WTC11 (cell line): ENCODE measurements at regions not wholly inside any gene's neighbourhood (a gene's known extent, or its start where the extent isn't known, plus 50 kb on each side); places are given as distances from the start of the nearest gene placed in this dataset.

Experiments
- ATAC-seq: fragments of 200-7000 bp; cut with Tn5 transposase; 2 replicates; pipeline ENCODE4 v1.10.0; 2021; ENCODE audit warnings: mild to moderate bottlenecking, moderate library complexity
- CTCF ChIA-PET: fragments of 300-600 bp; sonication (Branson Sonifier 250); formaldehyde crosslinking; loops from one replicate; lab custom pipeline; 2021; ENCODE audit warnings: antibody characterized with exemption; lab: Charles Lee
- POLR2A ChIA-PET: fragments of 350-600 bp; sonication (Branson Sonifier 250); formaldehyde crosslinking; loops from one replicate; lab custom pipeline; 2021; ENCODE audit warnings: antibody characterized with exemption; lab: Charles Lee
- DNase-seq: peaks from one replicate; pipeline ENCODE4 v3.0.0; 2021; ENCODE audit warnings: low spot score
- H3K27ac Mint-ChIP-seq: 2 replicates; pipeline ENCODE4 v1.8.0; 2021; ENCODE audit warnings: mixed read lengths
- H3K27me3 Mint-ChIP-seq: 2 replicates; pipeline ENCODE4 v1.8.0; 2021; ENCODE audit warnings: low read depth, mild to moderate bottlenecking, moderate library complexity, mixed read lengths
- H3K36me3 Mint-ChIP-seq: 2 replicates; pipeline ENCODE4 v1.8.0; 2021; ENCODE audit warnings: mixed read lengths
- H3K4me1 Mint-ChIP-seq: 2 replicates; pipeline ENCODE4 v1.8.0; 2022; ENCODE audit warnings: mixed read lengths
- H3K4me3 Mint-ChIP-seq: 2 replicates; pipeline ENCODE4 v1.8.0; 2021; ENCODE audit warnings: mild to moderate bottlenecking, moderate library complexity, mixed read lengths
- H3K9me3 Mint-ChIP-seq: 2 replicates; pipeline ENCODE4 v1.8.0; 2021; ENCODE audit warnings: mixed read lengths
- ARID4B ChIP-seq: sonication (generic); formaldehyde crosslinking; IDR thresholded peaks from 2 replicates; pipeline ENCODE4 v1.8.0; 2023; ENCODE audit warnings: missing genetic modification reagents, mild to moderate bottlenecking, borderline replicate concordance
- ATF3 ChIP-seq: sonication (generic); formaldehyde crosslinking; conservative IDR thresholded peaks from 2 replicates; pipeline ENCODE4 v1.8.1; 2022; ENCODE audit warnings: mild to moderate bottlenecking, missing genetic modification reagents
- ETV6 ChIP-seq: sonication (generic); formaldehyde crosslinking; IDR thresholded peaks from 2 replicates; pipeline ENCODE4 v1.8.1; 2022; ENCODE audit warnings: mild to moderate bottlenecking, missing genetic modification reagents
- FOXJ3 ChIP-seq: sonication (generic); formaldehyde crosslinking; IDR thresholded peaks from 2 replicates; pipeline ENCODE4 v1.9.0; 2021; ENCODE audit warnings: missing genetic modification reagents, mild to moderate bottlenecking, borderline replicate concordance
- GABPB1 ChIP-seq: sonication (generic); formaldehyde crosslinking; IDR thresholded peaks from 2 replicates; pipeline ENCODE4 v1.8.1; 2023; ENCODE audit warnings: mild to moderate bottlenecking, missing genetic modification reagents
- GRHL2 ChIP-seq: fragments of 250-450 bp; sonication (Bioruptor Pico); IDR thresholded peaks from 2 replicates; pipeline ENCODE4 v1.8.0; 2022; ENCODE audit warnings: mild to moderate bottlenecking, moderate library complexity; ENCODE audit not compliant: insufficient replicate concordance, severe bottlenecking
- GTF2I ChIP-seq: fragments of 250-450 bp; sonication (Bioruptor Pico); conservative IDR thresholded peaks from 2 replicates; pipeline ENCODE4 v1.4.0; 2021; ENCODE audit warnings: mild to moderate bottlenecking
- HMGXB4 ChIP-seq: sonication (generic); formaldehyde crosslinking; IDR thresholded peaks from 2 replicates; pipeline ENCODE4 v1.8.1; 2023; ENCODE audit warnings: mild to moderate bottlenecking, moderate library complexity, missing genetic modification reagents
- IRF2 ChIP-seq: sonication (generic); formaldehyde crosslinking; IDR thresholded peaks from 2 replicates; pipeline ENCODE4 v1.8.0; 2022; ENCODE audit warnings: low read depth, missing genetic modification reagents, borderline replicate concordance
- JAZF1 ChIP-seq: fragments of 250-450 bp; sonication (Bioruptor Pico); IDR thresholded peaks from 2 replicates; pipeline ENCODE4 v1.9.0; 2021; ENCODE audit warnings: moderate library complexity, mild to moderate bottlenecking, inconsistent platforms
- JUN ChIP-seq: sonication (generic); formaldehyde crosslinking; IDR thresholded peaks from 2 replicates; pipeline ENCODE4 v1.8.0; 2023; ENCODE audit warnings: mild to moderate bottlenecking, missing genetic modification reagents
- MYBL2 ChIP-seq: sonication (generic); formaldehyde crosslinking; IDR thresholded peaks from 2 replicates; pipeline ENCODE4 v1.8.1; 2023; ENCODE audit warnings: mild to moderate bottlenecking, moderate library complexity, missing genetic modification reagents
- OVOL2 ChIP-seq: fragments of 250-450 bp; sonication (Bioruptor Pico); IDR thresholded peaks from 2 replicates; pipeline ENCODE4 v1.9.0; 2021; ENCODE audit warnings: mild to moderate bottlenecking, borderline replicate concordance
- RELA ChIP-seq: sonication (generic); formaldehyde crosslinking; IDR thresholded peaks from 2 replicates; pipeline ENCODE4 v1.8.1; 2022; ENCODE audit warnings: missing genetic modification reagents, mild to moderate bottlenecking, borderline replicate concordance
- TCF7 ChIP-seq: sonication (generic); formaldehyde crosslinking; IDR thresholded peaks from 2 replicates; pipeline ENCODE4 v1.8.0; 2022; ENCODE audit warnings: mild to moderate bottlenecking, low read depth, missing genetic modification reagents, moderate library complexity
- ZMAT4 ChIP-seq: fragments of 250-450 bp; sonication (Bioruptor Pico); IDR thresholded peaks from 2 replicates; pipeline ENCODE4 v1.9.0; 2021; ENCODE audit warnings: mild to moderate bottlenecking
- ZNF263 ChIP-seq: sonication (generic); formaldehyde crosslinking; IDR thresholded peaks from 2 replicates; pipeline ENCODE4 v1.8.1; 2022; ENCODE audit warnings: low read depth, mild to moderate bottlenecking, moderate library complexity, missing genetic modification reagents
- ZNF423 ChIP-seq: fragments of 250-450 bp; sonication (Bioruptor Pico); IDR thresholded peaks from 2 replicates; pipeline ENCODE4 v2.1.2; 2022; ENCODE audit warnings: mild to moderate bottlenecking, moderate library complexity
- ZSCAN18 ChIP-seq: fragments of 250-450 bp; sonication (Bioruptor Pico); IDR thresholded peaks from 2 replicates; pipeline ENCODE4 v2.1.2; 2022; ENCODE audit warnings: mild to moderate bottlenecking, moderate library complexity

GRCh38 chr7:41875513-41875912, 172.6 kb upstream of the INHBA start:
- Mint-ChIP-seq H3K27ac (no peak overlapping the region), H3K4me1 (peaks cover 21% of the 10 kb centered on the region), H3K9me3 (peaks cover 11% of the 10 kb centered on the region), H3K36me3 (no peaks in the 10 kb centered on the region), H3K4me3 (no peak overlapping the region), H3K27me3 (peaks cover 3% of the 10 kb centered on the region; the same call in 1 of the 2 replicates)
- CTCF ChIA-PET, result no interaction called here
- POLR2A ChIA-PET, result no interaction called here
- no peak for DNase-seq
- no peak for ATAC-seq
- TF ChIP-seq ATF3 (CRISPR knock-in tag), result no peak
- no peak for TF ChIP-seq ARID4B (CRISPR knock-in tag)
- no peak for TF ChIP-seq MYBL2 (CRISPR knock-in tag)
- no peak for TF ChIP-seq OVOL2
- TF ChIP-seq ZMAT4 (CRISPR knock-in tag), result no peak
- TF ChIP-seq ZNF263 (CRISPR knock-in tag), result no peak
- TF ChIP-seq TCF7 (CRISPR knock-in tag), result no peak
- no peak for TF ChIP-seq GRHL2 (CRISPR knock-in tag)
- no peak for TF ChIP-seq ZSCAN18
- no peak for TF ChIP-seq FOXJ3 (CRISPR knock-in tag)
- no peak for TF ChIP-seq GABPB1
- TF ChIP-seq RELA (CRISPR knock-in tag), result no peak

- TF ChIP-seq ETV6 (CRISPR knock-in tag) (no peak), HMGXB4 (CRISPR knock-in tag) (no peak), ZNF423 (CRISPR knock-in tag) (no peak), JAZF1 (CRISPR knock-in tag) (no peak), GTF2I (no peak), OVOL2 (no peak), IRF2 (CRISPR knock-in tag) (no peak), JUN (CRISPR knock-in tag) (no peak)
- ChIA-PET CTCF (interaction anchor here (1.5 to 1.7 kb wide), 2 partner anchors 18 to 102 kb away, joined by 3 to 6 read pairs; no protein-coding TSS in a partner anchor), POLR2A (no interaction called here)
- Mint-ChIP-seq H3K27me3 (peaks cover 3% of the 10 kb centered on the region; the same call in 1 of the 2 replicates), H3K36me3 (no peaks in the 10 kb centered on the region), H3K9me3 (peaks cover 10% of the 10 kb centered on the region), H3K4me1 (peaks cover 21% of the 10 kb centered on the region), H3K27ac (no peak overlapping the region), H3K4me3 (no peak overlapping the region)
- DNase-seq (no peak), ATAC-seq (no peak)
Observed at GRCh38 chr7:41874201-41874785, 171.4 kb upstream of the INHBA start.
